SK-N-SH (cell line): ENCODE measurements at regions not wholly inside any gene's neighbourhood (a gene's known extent, or its start where the extent isn't known, plus 50 kb on each side); places are given as distances from the start of the nearest gene placed in this dataset.

Source experiments
- CTCF ChIP-seq: fragments of 200-600 bp; sonication (generic); IDR thresholded peaks from 2 replicates; pipeline ENCODE4 v1.6.1; 2017; ENCODE audit warnings: antibody characterized with exemption, mild to moderate bottlenecking, moderate library complexity
- EP300 ChIP-seq, 2 experiments: IDR thresholded peaks; 2 replicates each; pipeline versions ENCODE4 v1.4.0 to v1.6.1; 2012; ENCODE audit warnings: borderline replicate concordance in 1 of 2, low read depth in 1 of 2, low read length in 1 of 2
- EZH2phosphoT487 ChIP-seq: fragments of 200-600 bp; sonication (generic); IDR thresholded peaks from 2 replicates; pipeline ENCODE4 v1.6.1; 2017; ENCODE audit warnings: low read depth, mixed run types, mild to moderate bottlenecking, antibody characterized with exemption, moderate library complexity, borderline replicate concordance
- JUND ChIP-seq: IDR thresholded peaks from 2 replicates; pipeline ENCODE4 v1.4.0; 2012
- MAX ChIP-seq: IDR thresholded peaks from 2 replicates; pipeline ENCODE4 v1.4.0; 2012; ENCODE audit warnings: low read depth
- NFIC ChIP-seq: IDR thresholded peaks from 2 replicates; pipeline ENCODE4 v1.4.0; 2012; ENCODE audit warnings: borderline replicate concordance
- NRF1 ChIP-seq: IDR thresholded peaks from 2 replicates; pipeline ENCODE4 v1.6.1; 2012; ENCODE audit warnings: low read depth, mild to moderate bottlenecking, low read length
- RAD21 ChIP-seq: IDR thresholded peaks from 2 replicates; pipeline ENCODE4 v1.6.1; 2012; ENCODE audit warnings: mild to moderate bottlenecking, low read length
- SIN3A ChIP-seq: IDR thresholded peaks from 2 replicates; pipeline ENCODE4 v1.6.1; 2012; ENCODE audit warnings: low read depth, mild to moderate bottlenecking, low read length, moderate library complexity, borderline replicate concordance
- TAF1 ChIP-seq: IDR thresholded peaks from 2 replicates; pipeline ENCODE4 v1.6.1; 2012; ENCODE audit warnings: low read depth, mild to moderate bottlenecking, low read length, moderate library complexity, borderline replicate concordance
- TCF12 ChIP-seq: IDR thresholded peaks from 2 replicates; pipeline ENCODE4 v1.4.0; 2012
- YY1 ChIP-seq: IDR thresholded peaks from 2 replicates; pipeline ENCODE4 v1.4.0; 2012; ENCODE audit warnings: low read depth, mild to moderate bottlenecking

- TF ChIP-seq CTCF (no peak), RAD21 (no peak), TCF12 (no peak), MAX (no peak), TAF1 (no peak), SIN3A (no peak), NRF1 (no peak), JUND (no peak), YY1 (no peak), NFIC (no peak), EZH2phosphoT487 (no peak), EP300 (IDR thresholded peaks at IDR 0.05; ENCODE audit: borderline replicate concordance in 1 of 2, low read depth in 1 of 2, low read length in 1 of 2) (no peak)
Observed at GRCh38 chr7:91710881-91711280, 169.6 kb downstream of the MTERF1 start.
